Posterior vena cava (tissue), 2 donors: ENCODE measurements at regions not wholly inside any gene's neighbourhood (a gene's known extent, or its start where the extent isn't known, plus 50 kb on each side); places are given as distances from the start of the nearest gene placed in this dataset.

Experiments
- DNase-seq: peaks from one replicate; pipeline ENCODE4 v3.0.0-alpha.2; 2020; ENCODE audit warnings: low spot score
- intact Hi-C, 2 donors: fragments of 100-400 bp; cut with DNase I; formaldehyde crosslinking; loops; one replicate each; pipeline versions ENCODE4 v1.14.1 to v1.14.2; 2022 to 2023
- donor health status: DM: yes; HTN: yes; CAD: no.
- donor health status: DM: yes; HTN: yes; CAD: no.

DNA sequence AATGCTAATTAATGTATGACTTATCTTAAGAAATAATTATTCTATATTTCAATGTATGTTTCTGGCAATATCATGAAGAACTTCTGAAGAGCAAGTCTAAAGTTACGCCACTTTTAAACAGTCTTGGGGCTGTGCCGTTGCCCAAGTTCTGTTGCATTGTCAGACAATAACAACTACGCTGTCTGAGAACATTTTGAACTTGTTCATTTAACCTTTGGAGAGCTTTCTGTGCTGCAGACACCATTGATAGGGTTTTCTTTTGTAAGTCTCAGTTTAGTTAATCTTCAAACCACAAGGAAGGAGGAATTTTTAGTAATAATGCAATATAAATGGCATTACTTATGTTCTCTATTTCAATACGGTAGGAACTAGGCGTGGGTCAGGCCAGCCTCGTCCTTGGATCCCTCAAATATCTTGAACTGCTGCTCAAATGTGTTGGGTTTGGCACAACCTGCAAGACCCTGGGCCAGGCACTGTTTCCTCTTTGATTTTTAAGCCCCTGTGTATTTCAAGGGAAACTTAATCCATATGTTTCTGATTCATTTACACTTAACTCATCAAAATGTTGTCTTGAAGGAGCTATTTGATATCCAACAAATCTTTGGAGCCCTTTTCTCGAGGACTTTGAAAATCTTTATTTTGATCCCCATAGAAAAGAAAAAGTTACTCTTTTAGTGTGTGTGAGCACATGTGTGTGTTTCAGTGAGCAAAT is 215.5 kb downstream of the INHBA start:
- DNase-seq = no peak
- intact Hi-C loops = no loop called here

DNA sequence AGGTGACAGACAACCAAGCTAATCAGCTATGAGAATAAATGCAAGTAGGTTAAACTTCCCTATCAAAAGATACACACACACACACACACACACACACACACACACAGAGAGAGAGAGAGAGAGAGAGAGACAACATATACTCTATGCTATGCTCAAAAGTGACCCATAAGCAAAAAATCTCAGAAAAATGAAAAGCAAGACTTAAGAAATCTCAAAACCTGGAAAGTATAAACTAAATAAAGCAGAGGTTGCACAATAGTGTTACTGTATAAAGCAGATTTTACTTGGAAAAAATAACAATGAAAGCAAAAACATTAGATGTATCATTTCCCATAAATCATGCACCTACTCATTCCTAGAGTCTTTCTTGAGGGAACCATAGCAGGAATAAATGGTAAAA is 221.5 kb downstream of the INHBA start:
- intact Hi-C loops = no loop called here
- no peak for DNase-seq

- intact Hi-C loops = no loop called here
- DNase-seq = no peak
Observed at GRCh38 chr7:41478187-41478586, 224.7 kb downstream of the INHBA start.

DNA sequence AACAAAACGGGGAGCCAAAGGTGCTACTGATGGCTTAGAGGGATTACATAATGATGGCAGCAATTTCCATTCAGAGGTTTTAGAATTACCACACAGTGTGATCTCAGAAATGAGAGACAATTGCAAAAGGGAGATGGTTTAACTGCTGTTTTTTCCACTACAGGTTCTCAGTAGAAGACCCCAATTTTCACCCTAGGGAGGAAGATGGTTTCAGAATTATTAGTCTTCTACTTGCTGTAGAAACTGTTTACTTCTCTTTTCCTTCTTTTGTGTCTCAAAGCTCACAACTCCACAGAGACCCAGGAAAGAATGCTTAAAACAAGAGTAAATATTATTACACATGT is 226.5 kb downstream of the INHBA start:
- intact Hi-C loops = no loop called here
- DNase-seq = no peak

DNA sequence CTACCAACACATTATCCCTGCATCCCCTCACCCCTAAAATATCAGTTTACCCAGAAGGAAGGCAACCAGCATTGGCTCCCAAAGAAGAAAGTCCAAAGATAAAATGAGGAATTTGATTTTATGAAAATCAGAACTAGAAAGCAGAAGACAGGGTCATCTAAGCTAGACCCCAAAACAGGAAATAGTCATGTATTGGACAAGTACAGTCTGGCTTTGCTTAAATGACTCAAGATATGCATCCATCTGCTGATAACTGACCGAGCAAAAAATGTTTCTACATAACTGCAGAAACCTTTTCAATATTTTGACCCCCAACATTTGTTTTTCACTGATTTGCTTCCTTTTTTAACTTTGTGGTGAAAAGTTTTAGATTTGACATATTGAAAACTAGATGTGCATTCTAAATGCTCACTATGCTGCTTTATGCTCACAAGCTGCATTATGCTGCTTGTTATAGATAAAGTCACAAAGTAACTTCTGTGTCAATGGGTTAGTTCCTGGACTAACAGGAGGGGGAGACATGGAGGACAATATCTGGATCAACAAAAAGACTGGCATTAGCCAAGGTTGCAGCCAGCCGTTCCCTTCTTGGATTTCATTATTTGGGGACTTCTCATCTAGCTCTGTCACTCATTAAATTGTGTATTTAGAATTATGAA is 227.0 kb downstream of the INHBA start:
- no peak for DNase-seq
- intact Hi-C loops = no loop called here

DNA sequence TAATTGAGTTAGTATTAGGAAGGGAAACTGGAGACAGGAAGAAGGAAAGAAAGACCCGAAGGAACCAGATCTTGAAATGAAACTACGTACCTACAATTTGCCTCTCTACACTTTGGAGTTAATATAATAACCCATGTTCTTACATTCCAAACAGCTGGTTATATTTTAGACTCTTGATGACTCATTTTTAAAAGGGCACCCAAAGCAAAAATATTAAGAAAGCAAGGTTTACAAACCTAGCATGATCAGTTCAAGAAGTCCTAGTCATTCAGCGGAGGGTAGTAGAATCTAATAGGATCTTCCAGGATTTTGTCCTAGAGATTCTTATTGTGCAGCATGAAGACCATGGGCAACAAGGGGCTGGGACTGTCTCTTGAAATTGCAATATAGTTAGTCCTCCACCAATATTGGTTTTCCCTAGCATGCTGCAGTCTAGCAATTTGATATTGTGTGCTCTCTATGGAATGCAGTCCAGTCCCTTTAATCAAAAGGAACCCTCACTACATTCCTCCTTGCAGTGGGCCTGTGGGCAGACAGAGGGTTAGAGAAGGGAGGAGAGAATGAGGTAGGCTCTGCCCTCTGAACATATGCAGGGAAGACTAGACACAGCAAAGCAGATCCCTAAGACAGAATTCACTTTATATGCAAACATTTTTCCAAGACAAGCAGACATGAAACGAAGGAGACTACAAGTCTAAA is 230.3 kb downstream of the INHBA start:
- intact Hi-C loops = no loop called here
- DNase-seq = no peak

DNA sequence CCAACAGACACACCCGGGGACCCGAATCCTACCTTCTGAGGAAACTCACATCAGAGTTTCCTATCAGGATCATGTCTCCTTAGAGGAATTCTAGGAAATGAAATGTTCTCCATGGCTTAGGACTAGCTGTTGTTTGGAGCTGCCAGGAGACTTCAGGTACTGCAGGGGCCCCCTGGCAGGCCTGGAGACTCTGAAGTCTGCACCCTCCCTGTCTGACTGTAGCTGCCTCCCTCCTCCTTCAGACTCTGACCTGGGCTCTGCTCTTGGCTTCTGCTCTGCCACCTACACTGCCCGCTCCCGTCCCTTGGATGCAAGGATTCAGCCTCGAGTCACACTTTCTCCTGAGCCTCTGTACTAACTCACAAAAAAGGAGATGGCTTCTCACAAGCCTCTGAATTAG is 232.8 kb downstream of the INHBA start:
- DNase-seq = no peak
- intact Hi-C loops = no loop called here

GRCh38 chr7:41467596-41467995 is 235.3 kb downstream of the INHBA start:
- intact Hi-C loops = no loop called here
- no peak for DNase-seq

DNA sequence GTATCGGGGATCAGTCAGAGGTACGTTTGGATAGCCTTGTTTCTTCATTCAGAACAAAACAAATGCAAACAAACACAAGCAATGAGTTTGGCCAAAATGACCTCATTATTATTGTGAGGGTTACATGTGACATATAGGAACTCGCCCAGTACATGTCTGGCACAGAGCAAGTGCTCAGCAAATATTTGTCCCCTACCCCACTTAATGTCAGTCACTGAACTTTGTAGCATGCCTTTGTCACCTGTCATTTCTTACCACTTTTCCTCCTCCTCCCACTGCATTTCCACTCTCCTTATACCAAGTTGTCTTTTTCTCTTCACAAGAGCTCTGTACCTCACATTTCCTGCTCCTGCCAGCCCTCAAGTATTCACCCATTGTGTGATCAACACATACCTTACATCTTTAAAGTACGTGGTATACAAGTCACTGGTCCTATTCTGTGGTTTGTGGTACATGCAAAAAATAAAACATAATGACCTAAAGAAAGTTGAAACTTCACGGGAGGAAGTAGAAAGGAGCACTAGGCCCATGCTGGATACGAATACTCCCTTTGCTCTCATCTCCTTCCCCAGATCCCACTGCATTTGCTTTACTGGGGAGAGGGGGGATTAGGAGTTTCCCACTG is 236.0 kb downstream of the INHBA start:
- no peak for DNase-seq

DNA sequence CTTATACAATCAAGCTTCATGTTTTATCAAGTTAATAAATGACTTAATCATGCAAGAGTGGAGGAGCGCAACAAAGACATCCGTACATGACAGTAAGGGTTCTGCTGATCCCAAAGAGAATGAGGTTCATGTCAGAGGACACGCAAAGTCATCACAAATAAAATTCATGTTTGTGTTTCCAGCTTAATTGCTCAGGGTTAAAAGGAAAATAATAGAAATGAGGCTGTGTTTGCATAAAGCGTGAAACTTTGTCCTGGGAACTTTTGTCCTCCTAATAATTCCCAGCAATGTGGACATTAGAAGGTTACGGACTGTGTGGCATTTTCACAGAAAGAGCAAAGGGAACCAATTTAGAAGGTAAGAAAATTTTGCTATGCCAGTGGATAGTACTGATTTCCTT is 237.3 kb downstream of the INHBA start:
- intact Hi-C loops = no loop called here
- DNase-seq = no peak

More for the DNA sequence above, 236.0 kb downstream of the INHBA start:
- intact Hi-C loops = no loop called here

GRCh38 chr7:41463770-41464470 is 239.0 kb downstream of the INHBA start:
- intact Hi-C loops = no loop called here
- no peak for DNase-seq

- intact Hi-C loops = no loop called here
Observed at GRCh38 chr7:41459623-41460261, 243.1 kb downstream of the INHBA start.

GRCh38 chr7:41459183-41459582 is 243.7 kb downstream of the INHBA start:
- DNase-seq = no peak
- intact Hi-C loops = no loop called here

More at GRCh38 chr7:41459623-41460261, 243.1 kb downstream of the INHBA start:
- DNase-seq = no peak

- DNase-seq = no peak
- intact Hi-C loops = no loop called here
Observed at GRCh38 chr7:41457832-41458437, 245.0 kb downstream of the INHBA start.

DNA sequence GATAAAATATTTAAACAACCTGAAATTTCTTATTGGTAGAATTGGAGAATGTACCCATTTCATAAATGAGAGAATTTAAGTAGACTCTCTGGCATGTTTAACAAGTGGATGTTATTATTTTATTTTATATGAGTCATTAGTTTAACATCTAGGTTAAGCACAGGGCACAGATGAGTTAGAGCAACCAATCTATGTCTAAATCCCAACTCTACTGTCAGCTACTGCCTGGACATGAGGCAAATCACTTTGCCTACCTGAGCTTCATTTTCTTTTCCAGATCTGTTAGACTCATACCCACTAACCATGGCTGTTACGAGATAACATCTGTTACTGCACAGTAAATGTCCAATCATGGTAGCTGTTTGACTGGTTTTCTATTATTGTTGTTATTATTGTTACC is 251.1 kb downstream of the INHBA start:
- DNase-seq = no peak
- intact Hi-C loops = no loop called here

DNA sequence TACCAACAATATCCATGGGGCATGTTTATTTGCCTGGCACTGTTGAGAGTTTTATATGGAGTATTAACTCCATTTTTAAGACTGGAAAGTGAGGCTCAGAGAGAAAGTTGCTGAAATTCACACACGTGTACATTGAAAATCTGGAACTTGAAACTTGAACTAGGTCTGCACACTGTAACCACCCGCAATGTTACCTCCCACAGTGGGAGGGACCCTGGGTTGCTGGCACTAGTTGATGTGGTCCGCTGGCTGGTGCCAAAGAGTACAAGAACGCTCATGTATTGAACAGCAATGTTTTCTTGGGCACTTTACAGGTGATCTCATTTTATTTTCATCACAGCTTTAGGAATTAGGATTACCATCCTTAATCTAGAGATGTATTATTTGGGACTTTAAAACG is 253.2 kb downstream of the INHBA start:
- no peak for DNase-seq
- intact Hi-C loops = no loop called here

DNA sequence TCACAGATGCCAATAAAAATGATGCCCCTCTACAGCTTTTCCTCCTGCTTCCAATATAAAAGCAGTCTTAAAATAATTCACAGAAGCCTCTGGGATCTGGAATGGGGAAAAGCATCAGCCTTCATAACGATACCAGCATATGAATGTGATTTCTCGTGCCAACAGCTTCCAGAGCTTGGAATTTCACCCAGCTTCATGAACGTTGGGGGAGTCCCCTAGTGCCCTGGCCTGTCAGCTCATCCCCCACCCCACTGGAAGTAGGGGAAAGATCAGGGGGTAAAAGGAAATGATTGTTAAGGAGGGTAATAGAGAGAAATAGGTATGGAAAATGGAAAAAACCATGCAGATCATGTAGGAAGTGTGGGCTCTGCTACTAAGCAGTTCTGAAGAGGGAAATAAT is 253.6 kb downstream of the INHBA start:
- DNase-seq = no peak
- intact Hi-C loops = no loop called here

DNA sequence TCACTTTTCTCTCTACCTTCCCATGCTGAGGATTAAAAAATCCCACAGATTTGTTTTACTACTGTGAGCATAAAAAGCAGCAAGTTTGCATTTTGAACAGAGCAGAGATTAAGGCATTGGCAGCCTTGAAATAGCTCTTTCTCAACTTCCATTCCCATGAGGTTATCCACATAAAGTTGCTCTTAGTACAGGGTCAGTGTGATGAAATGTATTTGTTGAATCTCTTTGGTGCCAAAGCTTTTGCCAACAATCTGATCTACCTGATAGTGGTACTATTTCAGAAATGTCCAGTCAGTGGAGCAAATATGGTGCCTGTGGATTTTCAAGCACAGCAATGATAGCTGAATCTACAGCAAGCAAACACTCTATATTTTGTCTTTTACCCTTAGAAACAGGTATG is 254.8 kb downstream of the INHBA start:
- intact Hi-C loops = no loop called here
- DNase-seq = no peak

DNA sequence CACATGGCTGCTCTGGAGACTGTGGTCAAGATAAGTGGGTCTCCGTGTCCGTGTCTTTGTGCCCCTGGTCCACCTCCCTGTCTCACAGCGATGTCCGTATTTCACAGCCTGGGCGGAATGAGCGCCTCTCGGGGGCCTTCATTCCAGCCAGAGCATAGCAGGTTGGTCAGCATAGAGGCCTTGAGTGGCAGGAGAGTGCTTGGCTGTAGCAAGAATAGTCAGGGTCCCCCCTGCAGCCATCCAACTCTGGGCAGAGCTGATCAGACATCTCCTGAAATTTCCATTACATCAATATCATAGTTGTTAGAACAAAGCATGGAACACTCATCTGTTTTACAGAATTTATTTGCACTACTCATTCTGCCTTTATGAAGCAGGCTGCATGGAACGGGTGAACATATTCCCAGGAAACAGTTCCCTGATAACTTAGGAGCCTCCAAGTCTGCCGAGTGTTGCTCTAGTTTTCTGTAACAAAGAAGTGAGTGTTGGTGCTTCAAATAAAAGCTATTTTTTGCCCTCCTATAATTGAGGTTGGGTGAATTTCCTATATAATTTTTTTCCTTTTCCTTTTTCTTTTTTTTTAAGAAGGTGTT is 255.3 kb downstream of the INHBA start:
- DNase-seq = no peak
- intact Hi-C loops = no loop called here
